Stomach (tissue), 4 donors: ENCODE measurements at regions not wholly inside any gene's neighbourhood (a gene's known extent, or its start where the extent isn't known, plus 50 kb on each side); places are given as distances from the start of the nearest gene placed in this dataset.

ENCODE experiments used
- EP300 ChIP-seq: sonication (generic); formaldehyde crosslinking; IDR thresholded peaks from one replicate; pipeline ENCODE4 v1.6.1; 2017; ENCODE audit warnings: antibody characterized with exemption
- POLR2A ChIP-seq, 4 donors: fragments of 450-650 bp; IDR thresholded peaks; one replicate each; pipeline ENCODE4 v1.6.1; 2016; ENCODE audit warnings: antibody characterized with exemption in 4 of 4, control low read depth in 2 of 4, mild to moderate bottlenecking in 1 of 4, moderate library complexity in 1 of 4
- POLR2AphosphoS5 ChIP-seq, 3 donors: sonication (generic); formaldehyde crosslinking; IDR thresholded peaks; one replicate each; pipeline ENCODE4 v1.6.1; 2016; ENCODE audit warnings: antibody characterized with exemption in 3 of 3
- TF ChIP-seq, protein P1 (sequence below), 7 experiments: fragments of 450-650 bp in 4 of 7; fragments of 200-600 bp in 3 of 7; sonication (generic) in 3 of 7; IDR thresholded peaks; one replicate each; pipeline ENCODE4 v1.5.1; 2016 to 2019; ENCODE audit warnings: antibody characterized with exemption in 7 of 7, control low read depth in 2 of 7, mild to moderate bottlenecking in 1 of 7

DNA sequence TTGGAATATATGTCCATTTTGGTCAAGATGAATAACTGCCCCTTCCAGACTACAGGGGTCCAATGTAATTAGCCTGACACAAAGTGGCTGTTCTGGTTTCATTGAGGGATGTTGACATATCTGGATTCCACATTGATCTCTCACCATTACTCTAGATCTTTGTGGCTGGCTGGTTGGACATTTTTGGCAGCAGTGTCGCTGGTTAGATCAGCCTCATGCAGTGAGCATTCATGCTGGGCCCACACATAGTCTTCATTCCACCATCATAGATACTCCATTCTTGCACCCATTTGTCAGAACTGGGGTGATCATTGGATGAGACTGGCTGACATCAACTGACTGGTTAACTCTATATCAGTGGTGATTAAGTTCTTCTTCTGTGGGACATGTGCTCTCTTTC lies 74.4 kb downstream of the MGST1 start:
- TF ChIP-seq EP300 = no peak
- TF ChIP-seq, protein P1, sequence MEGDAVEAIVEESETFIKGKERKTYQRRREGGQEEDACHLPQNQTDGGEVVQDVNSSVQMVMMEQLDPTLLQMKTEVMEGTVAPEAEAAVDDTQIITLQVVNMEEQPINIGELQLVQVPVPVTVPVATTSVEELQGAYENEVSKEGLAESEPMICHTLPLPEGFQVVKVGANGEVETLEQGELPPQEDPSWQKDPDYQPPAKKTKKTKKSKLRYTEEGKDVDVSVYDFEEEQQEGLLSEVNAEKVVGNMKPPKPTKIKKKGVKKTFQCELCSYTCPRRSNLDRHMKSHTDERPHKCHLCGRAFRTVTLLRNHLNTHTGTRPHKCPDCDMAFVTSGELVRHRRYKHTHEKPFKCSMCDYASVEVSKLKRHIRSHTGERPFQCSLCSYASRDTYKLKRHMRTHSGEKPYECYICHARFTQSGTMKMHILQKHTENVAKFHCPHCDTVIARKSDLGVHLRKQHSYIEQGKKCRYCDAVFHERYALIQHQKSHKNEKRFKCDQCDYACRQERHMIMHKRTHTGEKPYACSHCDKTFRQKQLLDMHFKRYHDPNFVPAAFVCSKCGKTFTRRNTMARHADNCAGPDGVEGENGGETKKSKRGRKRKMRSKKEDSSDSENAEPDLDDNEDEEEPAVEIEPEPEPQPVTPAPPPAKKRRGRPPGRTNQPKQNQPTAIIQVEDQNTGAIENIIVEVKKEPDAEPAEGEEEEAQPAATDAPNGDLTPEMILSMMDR (IDR thresholded peaks at IDR 0.05) = no peak
- TF ChIP-seq POLR2AphosphoS5 (IDR thresholded peaks at IDR 0.05) = no peak
- no peak for TF ChIP-seq POLR2A (IDR thresholded peaks at IDR 0.05)
